GM06990 (cell line): ENCODE measurements at regions not wholly inside any gene's neighbourhood (a gene's known extent, or its start where the extent isn't known, plus 50 kb on each side); places are given as distances from the start of the nearest gene placed in this dataset.

Experiments used
- DNase-seq: peaks from one replicate; pipeline ENCODE4 v3.0.0-alpha.2; 2011; ENCODE audit not compliant: insufficient read length; ENCODE audit errors: extremely low read depth
- H3K27me3 ChIP-seq: replicated peaks from 2 replicates; pipeline ENCODE4 v1.6.0; 2011; ENCODE audit warnings: low read length; ENCODE audit not compliant: control insufficient read depth, insufficient read depth
- H3K36me3 ChIP-seq: 2 replicates; pipeline ENCODE4 v1.5.1; 2011; ENCODE audit warnings: low read length; ENCODE audit not compliant: control insufficient read depth, insufficient read depth
- H3K4me3 ChIP-seq: replicated peaks from 2 replicates; pipeline ENCODE4 v1.5.1; 2011; ENCODE audit warnings: low read depth, mild to moderate bottlenecking, control low read depth, low read length
- TF ChIP-seq, protein P1 (sequence below): IDR thresholded peaks from 2 replicates; pipeline ENCODE4 v1.5.1; 2011; ENCODE audit warnings: low read length, control low read depth, mild to moderate bottlenecking, inconsistent platforms; ENCODE audit not compliant: insufficient read depth, poor library complexity, severe bottlenecking

DNA sequence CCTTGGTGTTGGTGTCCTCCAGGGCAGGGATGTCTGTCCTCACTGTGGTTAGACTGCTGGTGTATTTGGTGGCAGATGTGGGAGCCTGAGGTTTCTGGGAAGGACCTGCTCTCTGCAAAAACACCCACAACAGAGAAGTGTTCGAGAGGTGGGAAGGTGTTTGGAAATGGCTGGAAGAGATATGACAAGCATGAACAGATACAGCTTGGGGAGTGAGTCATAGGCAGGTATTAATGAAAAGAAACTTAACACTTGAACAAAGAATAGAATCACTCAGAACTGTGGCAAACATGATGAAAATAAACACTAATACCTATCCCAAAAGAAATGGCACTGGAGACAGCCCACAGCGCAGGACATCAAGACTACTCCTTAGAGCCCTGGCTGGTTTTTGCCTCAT, 192.4 kb upstream of the RORA start:
- Histone ChIP-seq H3K4me3 (no peak overlapping the region), H3K27me3 (no peaks in the 10 kb centered on the region; the same call in 1 of the 2 replicates), H3K36me3 (no peaks in the 10 kb centered on the region)
- TF ChIP-seq, protein P1, sequence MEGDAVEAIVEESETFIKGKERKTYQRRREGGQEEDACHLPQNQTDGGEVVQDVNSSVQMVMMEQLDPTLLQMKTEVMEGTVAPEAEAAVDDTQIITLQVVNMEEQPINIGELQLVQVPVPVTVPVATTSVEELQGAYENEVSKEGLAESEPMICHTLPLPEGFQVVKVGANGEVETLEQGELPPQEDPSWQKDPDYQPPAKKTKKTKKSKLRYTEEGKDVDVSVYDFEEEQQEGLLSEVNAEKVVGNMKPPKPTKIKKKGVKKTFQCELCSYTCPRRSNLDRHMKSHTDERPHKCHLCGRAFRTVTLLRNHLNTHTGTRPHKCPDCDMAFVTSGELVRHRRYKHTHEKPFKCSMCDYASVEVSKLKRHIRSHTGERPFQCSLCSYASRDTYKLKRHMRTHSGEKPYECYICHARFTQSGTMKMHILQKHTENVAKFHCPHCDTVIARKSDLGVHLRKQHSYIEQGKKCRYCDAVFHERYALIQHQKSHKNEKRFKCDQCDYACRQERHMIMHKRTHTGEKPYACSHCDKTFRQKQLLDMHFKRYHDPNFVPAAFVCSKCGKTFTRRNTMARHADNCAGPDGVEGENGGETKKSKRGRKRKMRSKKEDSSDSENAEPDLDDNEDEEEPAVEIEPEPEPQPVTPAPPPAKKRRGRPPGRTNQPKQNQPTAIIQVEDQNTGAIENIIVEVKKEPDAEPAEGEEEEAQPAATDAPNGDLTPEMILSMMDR = no peak
- DNase-seq = no peak

GRCh38 chr15:61420546-61420945, 191.4 kb upstream of the RORA start:
- H3K27me3 ChIP-seq = no peaks in the 10 kb centered on the region; the same call in 1 of the 2 replicates
- no peak overlapping the region for H3K4me3 ChIP-seq
- TF ChIP-seq, protein P1 = no peak
- no peak for DNase-seq
- no peaks in the 10 kb centered on the region for H3K36me3 ChIP-seq

- Histone ChIP-seq H3K4me3 (no peak overlapping the region), H3K36me3 (no peaks in the 10 kb centered on the region), H3K27me3 (no peaks in the 10 kb centered on the region)
- DNase-seq = no peak
- TF ChIP-seq, protein P1 = no peak
Observed at GRCh38 chr15:61415617-61416120, 186.6 kb upstream of the RORA start.

GRCh38 chr15:61411902-61412510, 182.9 kb upstream of the RORA start:
- no peak for DNase-seq
- TF ChIP-seq, protein P1 = no peak
- Histone ChIP-seq H3K36me3 (no peaks in the 10 kb centered on the region), H3K27me3 (no peaks in the 10 kb centered on the region), H3K4me3 (no peak overlapping the region)

DNA sequence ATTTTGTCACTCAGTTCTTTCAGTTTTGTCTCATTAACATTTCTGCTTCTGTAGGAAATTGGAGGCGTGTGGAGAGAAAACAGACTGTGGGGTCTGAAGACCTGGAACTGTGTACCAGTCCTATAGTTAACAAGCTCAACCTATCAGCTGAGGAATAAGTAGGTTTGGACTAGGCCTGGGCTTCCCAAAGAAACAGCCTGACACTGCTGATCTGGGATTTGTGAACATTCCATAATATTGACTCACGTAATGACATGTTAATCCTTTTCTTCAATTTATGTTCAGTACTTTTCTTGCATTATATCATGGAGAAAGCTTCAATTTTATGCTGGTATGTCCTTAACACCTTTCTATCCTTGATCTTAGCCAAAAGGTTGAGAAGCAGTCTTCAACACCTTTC, 181.6 kb upstream of the RORA start:
- Histone ChIP-seq H3K27me3 (no peaks in the 10 kb centered on the region), H3K4me3 (no peak overlapping the region), H3K36me3 (no peaks in the 10 kb centered on the region)
- DNase-seq = no peak
- TF ChIP-seq, protein P1 = no peak
